HCT116 (cell line): ENCODE measurements at regions not wholly inside any gene's neighbourhood (a gene's known extent, or its start where the extent isn't known, plus 50 kb on each side); places are given as distances from the start of the nearest gene placed in this dataset.

Experiments used
- ATAC-seq: fragments of 200-7000 bp; cut with Tn5 transposase; 2 replicates; pipeline ENCODE4 v1.9.1; 2020; ENCODE audit warnings: mild to moderate bottlenecking, moderate library complexity
- BruUV-seq: library from RNA; stranded (reverse); fragments of 400-500 nt; replicated peaks from 2 replicates; lab custom pipeline; 2021; lab: Mats Ljungman, UMichigan
- CTCF ChIA-PET: fragments of 300-600 bp; sonication (Branson Sonifier 250); formaldehyde crosslinking; loops from one replicate; lab custom pipeline; 2021; ENCODE audit warnings: antibody characterized with exemption; lab: Charles Lee
- POLR2A ChIA-PET: fragments of 300-600, 350-600 bp; sonication (Branson Sonifier 250); formaldehyde crosslinking; loops from one replicate; lab custom pipeline; 2021; ENCODE audit warnings: antibody characterized with exemption; lab: Charles Lee
- RAD21 ChIA-PET, 2 experiments: fragments of 300-600 bp; sonication (Branson Sonifier 250); formaldehyde crosslinking; loops; one replicate each; lab custom pipeline; 2023; ENCODE audit warnings: low total read pairs in 2 of 2; ENCODE audit not compliant: uncharacterized antibody in 2 of 2, unreplicated experiment in 2 of 2, low non-redundant PET in 1 of 2; lab: Charles Lee
- DNase-seq: peaks from one replicate; pipeline ENCODE4 v3.0.0-alpha.2; 2010; ENCODE audit warnings: low read depth, low spot score
- H2AFZ ChIP-seq: fragments of 200-600 bp; shearing (Covaris generic), sonication (generic); 2 replicates; pipeline ENCODE4 v1.6.1; 2017; ENCODE audit warnings: low read depth, mixed run types, mixed read lengths, antibody characterized with exemption, low read length; ENCODE audit not compliant: poor library complexity, severe bottlenecking
- H3K27ac ChIP-seq: 2 replicates; pipeline ENCODE4 v1.5.1; 2012; ENCODE audit warnings: low read depth, low read length
- H3K27me3 ChIP-seq: fragments of 200-600 bp; sonication (generic); 2 replicates; pipeline ENCODE4 v1.6.1; 2016; ENCODE audit warnings: mixed run types, low read length, mixed read lengths; ENCODE audit not compliant: insufficient read depth
- H3K36me3 ChIP-seq, 2 experiments: fragments of 200-500 bp in 1 of 2; fragments of 200-600 bp in 1 of 2; sonication (Bioruptor generic) in 1 of 2; sonication (generic) in 1 of 2; 2 replicates each; pipeline versions ENCODE4 v1.5.1 to v1.6.1; 2014 to 2016; ENCODE audit warnings: low read length in 2 of 2, inconsistent platforms in 1 of 2, mixed read lengths in 1 of 2, mixed run types in 1 of 2; ENCODE audit not compliant: insufficient read depth in 2 of 2, control insufficient read depth in 1 of 2
- H3K4me1 ChIP-seq, 2 experiments: fragments of 200-600 bp in 1 of 2; sonication (generic) in 1 of 2; 2 replicates each; pipeline versions ENCODE4 v1.5.1 to v1.6.1; 2012 to 2017; ENCODE audit warnings: low read length in 2 of 2, inconsistent platforms in 1 of 2, mild to moderate bottlenecking in 1 of 2, mixed read lengths in 1 of 2, mixed run types in 1 of 2, moderate library complexity in 1 of 2; ENCODE audit not compliant: insufficient read depth in 2 of 2, control insufficient read depth in 1 of 2
- H3K4me2 ChIP-seq: fragments of 200-600 bp; sonication (generic); 2 replicates; pipeline ENCODE4 v1.6.1; 2017; ENCODE audit warnings: mixed run types, low read length, mixed read lengths
- H3K4me3 ChIP-seq, 2 experiments: fragments of 200-600 bp in 1 of 2; sonication (generic) in 1 of 2; replicated peaks in 1 of 2; 2 replicates each; pipeline ENCODE4 v1.5.1; 2011 to 2016; ENCODE audit warnings: low read length in 2 of 2, control low read depth in 1 of 2, low read depth in 1 of 2, mild to moderate bottlenecking in 1 of 2, mixed read lengths in 1 of 2, mixed run types in 1 of 2
- H3K79me2 ChIP-seq: fragments of 200-600 bp; sonication (generic); 2 replicates; pipeline ENCODE4 v1.6.1; 2017; ENCODE audit warnings: mild to moderate bottlenecking, mixed run types, low read length, moderate library complexity, mixed read lengths; ENCODE audit not compliant: insufficient read depth
- H3K9ac ChIP-seq: fragments of 200-600 bp; sonication (generic); 2 replicates; pipeline ENCODE4 v1.6.1; 2016; ENCODE audit warnings: low read length, mixed read lengths
- H3K9me2 ChIP-seq: fragments of 200-600 bp; sonication (generic), shearing (Covaris generic); 2 replicates; pipeline ENCODE4 v1.6.1; 2017; ENCODE audit warnings: mixed run types, mild to moderate bottlenecking, moderate library complexity; ENCODE audit not compliant: insufficient read depth
- H3K9me3 ChIP-seq, 2 experiments: fragments of 200-500 bp in 1 of 2; fragments of 200-600 bp in 1 of 2; sonication (Bioruptor generic) in 1 of 2; sonication (generic) in 1 of 2; 2 replicates each; pipeline ENCODE4 v1.6.1; 2014 to 2017; ENCODE audit warnings: low read length in 2 of 2, mixed read lengths in 2 of 2, inconsistent platforms in 1 of 2, low read depth in 1 of 2, mild to moderate bottlenecking in 1 of 2, mixed run types in 1 of 2, moderate library complexity in 1 of 2; ENCODE audit not compliant: control insufficient read depth in 1 of 2, insufficient read depth in 1 of 2
- H4K20me1 ChIP-seq: fragments of 200-600 bp; sonication (generic), shearing (Covaris generic); 2 replicates; pipeline ENCODE4 v1.6.1; 2017; ENCODE audit warnings: mixed run types, mild to moderate bottlenecking, moderate library complexity; ENCODE audit not compliant: insufficient read depth
- intact Hi-C: fragments of 100-400 bp; cut with micrococcal nuclease; formaldehyde crosslinking; loops from 2 replicates; pipeline ENCODE4 v1.10.0; 2022
- TF ChIP-seq, protein P1 (sequence below), 3 experiments: fragments of 200-600 bp in 1 of 3; sonication (generic) in 1 of 3; IDR thresholded peaks in 2 of 3; conservative IDR thresholded peaks in 1 of 3; 2 replicates each; pipeline ENCODE4 v1.5.1; 2012 to 2017; ENCODE audit warnings: low read depth in 2 of 3, low read length in 2 of 3, antibody characterized with exemption in 1 of 3, borderline replicate concordance in 1 of 3, control low read depth in 1 of 3, mild to moderate bottlenecking in 1 of 3, mixed read lengths in 1 of 3, mixed run types in 1 of 3, moderate library complexity in 1 of 3; ENCODE audit not compliant: insufficient read depth in 1 of 3
- TF ChIP-seq, protein P2 (sequence below): IDR thresholded peaks from 2 replicates; pipeline ENCODE4 v1.6.1; 2012

DNA sequence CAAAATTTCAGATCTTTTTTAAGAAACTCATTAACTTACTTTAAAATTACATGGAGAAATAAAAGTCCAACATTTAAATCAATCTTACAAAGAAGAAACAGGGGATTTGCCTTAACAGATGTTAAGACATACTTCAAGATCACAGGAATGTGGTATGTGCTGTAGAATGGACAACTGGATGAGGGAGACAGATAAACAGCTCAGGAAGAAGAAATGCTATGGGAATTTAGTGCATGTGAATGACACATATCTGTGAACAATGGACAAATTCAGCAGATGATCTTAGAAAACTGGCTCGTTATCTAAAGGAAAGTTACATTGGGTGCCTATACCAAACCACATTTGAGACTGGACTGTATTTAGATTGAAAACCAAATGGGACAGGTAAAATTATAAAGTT, 246.8 kb upstream of the AGAP1 start:
- H3K27ac ChIP-seq: no peak overlapping the region
- TF ChIP-seq, protein P1, sequence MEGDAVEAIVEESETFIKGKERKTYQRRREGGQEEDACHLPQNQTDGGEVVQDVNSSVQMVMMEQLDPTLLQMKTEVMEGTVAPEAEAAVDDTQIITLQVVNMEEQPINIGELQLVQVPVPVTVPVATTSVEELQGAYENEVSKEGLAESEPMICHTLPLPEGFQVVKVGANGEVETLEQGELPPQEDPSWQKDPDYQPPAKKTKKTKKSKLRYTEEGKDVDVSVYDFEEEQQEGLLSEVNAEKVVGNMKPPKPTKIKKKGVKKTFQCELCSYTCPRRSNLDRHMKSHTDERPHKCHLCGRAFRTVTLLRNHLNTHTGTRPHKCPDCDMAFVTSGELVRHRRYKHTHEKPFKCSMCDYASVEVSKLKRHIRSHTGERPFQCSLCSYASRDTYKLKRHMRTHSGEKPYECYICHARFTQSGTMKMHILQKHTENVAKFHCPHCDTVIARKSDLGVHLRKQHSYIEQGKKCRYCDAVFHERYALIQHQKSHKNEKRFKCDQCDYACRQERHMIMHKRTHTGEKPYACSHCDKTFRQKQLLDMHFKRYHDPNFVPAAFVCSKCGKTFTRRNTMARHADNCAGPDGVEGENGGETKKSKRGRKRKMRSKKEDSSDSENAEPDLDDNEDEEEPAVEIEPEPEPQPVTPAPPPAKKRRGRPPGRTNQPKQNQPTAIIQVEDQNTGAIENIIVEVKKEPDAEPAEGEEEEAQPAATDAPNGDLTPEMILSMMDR (IDR thresholded peaks at IDR 0.05 in 2 of 3, conservative IDR thresholded peaks at IDR 0.05 in 1 of 3; ENCODE audit: borderline replicate concordance in 1 of 3, insufficient read depth in 1 of 3, low read depth in 2 of 3, low read length in 2 of 3): no peak
- ATAC-seq (no peak), DNase-seq (no peak)
- H2AFZ ChIP-seq: no peak overlapping the region
- intact Hi-C loops: no loop called here
- H4K20me1 ChIP-seq: no peaks in the 10 kb centered on the region
- no peaks in the 10 kb centered on the region for H3K9me3 ChIP-seq
- H3K36me3 ChIP-seq: no peaks in the 10 kb centered on the region
- ChIA-PET CTCF (no interaction called here), POLR2A (no interaction called here), RAD21 (no interaction called here)
- no peak overlapping the region for H3K4me2 ChIP-seq
- no TSS peak for BruUV-seq
- H3K4me1 ChIP-seq: no peaks in the 10 kb centered on the region
- H3K27me3 ChIP-seq: no peaks in the 10 kb centered on the region
- no peak overlapping the region for H3K9ac ChIP-seq
- H3K9me2 ChIP-seq: no peaks in the 10 kb centered on the region
- H3K4me3 ChIP-seq: no peak overlapping the region
- no peaks in the 10 kb centered on the region for H3K79me2 ChIP-seq

DNA sequence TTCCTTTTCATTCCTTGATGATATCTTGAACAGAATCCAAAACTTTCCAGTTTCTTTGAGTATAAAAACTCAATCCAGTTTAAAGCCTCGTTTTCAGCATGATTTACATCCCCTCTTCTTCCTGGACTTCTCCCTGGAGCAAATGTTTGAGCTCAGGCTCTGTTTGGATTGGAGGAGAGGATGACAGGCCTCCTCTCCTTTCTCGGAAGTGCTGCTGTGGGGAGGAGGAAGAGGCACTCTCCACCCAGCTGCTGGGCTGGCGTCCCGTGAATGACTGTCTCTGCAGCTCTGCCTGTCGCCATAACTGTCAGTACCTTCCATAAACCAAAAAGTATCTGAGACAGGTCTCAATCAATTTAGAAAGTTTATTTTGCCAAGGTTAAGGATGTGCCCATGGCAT, 238.2 kb upstream of the AGAP1 start:
- no peaks in the 10 kb centered on the region for H3K27me3 ChIP-seq
- H3K27ac ChIP-seq: no peak overlapping the region
- H3K9me3 ChIP-seq: no peaks in the 10 kb centered on the region
- no peak overlapping the region for H3K4me3 ChIP-seq
- BruUV-seq: no TSS peak
- no peaks in the 10 kb centered on the region for H3K79me2 ChIP-seq
- no peak overlapping the region for H3K9ac ChIP-seq
- H3K36me3 ChIP-seq: no peaks in the 10 kb centered on the region
- TF ChIP-seq, protein P2, sequence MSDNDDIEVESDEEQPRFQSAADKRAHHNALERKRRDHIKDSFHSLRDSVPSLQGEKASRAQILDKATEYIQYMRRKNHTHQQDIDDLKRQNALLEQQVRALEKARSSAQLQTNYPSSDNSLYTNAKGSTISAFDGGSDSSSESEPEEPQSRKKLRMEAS: no peak
- TF ChIP-seq, all 23 proteins: peak for 0
- H4K20me1 ChIP-seq: no peaks in the 10 kb centered on the region
- ATAC-seq (no peak), DNase-seq (no peak)
- no peaks in the 10 kb centered on the region for H3K9me2 ChIP-seq
- H3K4me2 ChIP-seq: no peak overlapping the region
- no peak overlapping the region for H2AFZ ChIP-seq
- RAD21 ChIA-PET: no interaction called here
- H3K4me1 ChIP-seq: no peaks in the 10 kb centered on the region
- intact Hi-C loops: no loop called here
- POLR2A ChIA-PET: no interaction called here
- CTCF ChIA-PET: no interaction called here
